Gastroesophageal sphincter (tissue), 4 donors: ENCODE measurements at regions not wholly inside any gene's neighbourhood (a gene's known extent, or its start where the extent isn't known, plus 50 kb on each side); places are given as distances from the start of the nearest gene placed in this dataset.

Experiments used
- ATAC-seq: fragments of 150-250 bp; one replicate; pipeline ENCODE4 v1.9.1; 2016; ENCODE audit warnings: mild to moderate bottlenecking, moderate library complexity
- H3K27ac ChIP-seq, 4 donors: fragments of 200-600 bp; sonication (generic) in 3 of 4; 1 replicate in 3 of 4; 2 replicates in 1 of 4; pipeline ENCODE4 v1.5.1; 2016 to 2019
- H3K27me3 ChIP-seq: fragments of 200-600 bp; sonication (generic); one replicate; pipeline ENCODE4 v1.5.1; 2019
- H3K36me3 ChIP-seq, 2 donors: fragments of 200-600 bp; sonication (generic); one replicate each; pipeline ENCODE4 v1.5.1; 2019; ENCODE audit warnings: control low read depth in 1 of 2
- H3K4me1 ChIP-seq, 3 donors: fragments of 200-600 bp; sonication (generic); 1 replicate in 2 of 3; 2 replicates in 1 of 3; pipeline ENCODE4 v1.5.1; 2016 to 2019; ENCODE audit warnings: control low read depth in 2 of 3
- H3K4me3 ChIP-seq, 2 donors: fragments of 200-600 bp; sonication (generic); one replicate each; pipeline ENCODE4 v1.5.1; 2019; ENCODE audit warnings: mild to moderate bottlenecking in 1 of 2, moderate library complexity in 1 of 2
- H3K9me3 ChIP-seq, 3 donors: fragments of 200-600 bp; sonication (generic); one replicate each; pipeline ENCODE4 v1.5.1; 2017 to 2019; ENCODE audit warnings: control low read depth in 2 of 3
- EP300 ChIP-seq: sonication (generic); formaldehyde crosslinking; IDR thresholded peaks from one replicate; pipeline ENCODE4 v1.6.1; 2017; ENCODE audit warnings: antibody characterized with exemption, mild to moderate bottlenecking
- POLR2A ChIP-seq, 2 donors: fragments of 450-650 bp; IDR thresholded peaks; one replicate each; pipeline ENCODE4 v1.6.1; 2017; ENCODE audit warnings: antibody characterized with exemption in 2 of 2, mild to moderate bottlenecking in 2 of 2, moderate library complexity in 1 of 2
- POLR2AphosphoS5 ChIP-seq: sonication (generic); formaldehyde crosslinking; IDR thresholded peaks from one replicate; pipeline ENCODE4 v1.6.1; 2017; ENCODE audit warnings: antibody characterized with exemption
- WGBS, 2 donors: methylation state at CpG; one replicate each; pipeline ENCODE4 v1.1.5; 2018; ENCODE audit warnings: low coverage in 1 of 2; 5-methylcytosine and 5-hydroxymethylcytosine counted together
- TF ChIP-seq, protein P1 (sequence below), 4 experiments: fragments of 200-600 bp in 2 of 4; fragments of 450-650 bp in 2 of 4; sonication (generic) in 1 of 4; IDR thresholded peaks; one replicate each; pipeline ENCODE4 v1.5.1; 2017 to 2019; ENCODE audit warnings: antibody characterized with exemption in 4 of 4, mild to moderate bottlenecking in 2 of 4, moderate library complexity in 2 of 4

DNA sequence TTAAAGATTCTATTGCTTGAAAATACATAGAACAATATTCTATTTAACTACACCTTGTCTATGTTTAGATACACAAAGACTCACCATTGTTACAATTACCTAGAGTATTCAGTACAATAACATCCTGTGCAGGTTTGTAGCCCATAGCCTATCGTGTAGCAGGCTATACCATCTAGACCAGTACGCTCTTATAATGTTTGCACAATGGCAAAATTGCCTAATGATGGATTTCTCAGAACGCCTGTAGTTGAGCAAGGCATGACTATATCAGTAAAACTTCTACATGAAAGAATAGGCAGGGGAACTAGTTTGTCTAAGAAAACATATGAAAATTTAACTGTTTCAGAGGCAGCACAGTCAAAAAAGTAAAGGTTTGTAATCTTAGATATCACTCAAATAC is 375.9 kb downstream of the DAD1 start:
- Histone ChIP-seq H3K27me3 (no peaks in the 10 kb centered on the region), H3K9me3 (no peaks in the 10 kb centered on the region), H3K36me3 (no peaks in the 10 kb centered on the region), H3K4me3 (no peak overlapping the region), H3K4me1 (no peaks in the 10 kb centered on the region), H3K27ac (no peak overlapping the region)
- no peak for ATAC-seq
- TF ChIP-seq EP300 = no peak
- TF ChIP-seq POLR2A (IDR thresholded peaks at IDR 0.05) = no peak
- no peak for TF ChIP-seq POLR2AphosphoS5
- TF ChIP-seq, protein P1, sequence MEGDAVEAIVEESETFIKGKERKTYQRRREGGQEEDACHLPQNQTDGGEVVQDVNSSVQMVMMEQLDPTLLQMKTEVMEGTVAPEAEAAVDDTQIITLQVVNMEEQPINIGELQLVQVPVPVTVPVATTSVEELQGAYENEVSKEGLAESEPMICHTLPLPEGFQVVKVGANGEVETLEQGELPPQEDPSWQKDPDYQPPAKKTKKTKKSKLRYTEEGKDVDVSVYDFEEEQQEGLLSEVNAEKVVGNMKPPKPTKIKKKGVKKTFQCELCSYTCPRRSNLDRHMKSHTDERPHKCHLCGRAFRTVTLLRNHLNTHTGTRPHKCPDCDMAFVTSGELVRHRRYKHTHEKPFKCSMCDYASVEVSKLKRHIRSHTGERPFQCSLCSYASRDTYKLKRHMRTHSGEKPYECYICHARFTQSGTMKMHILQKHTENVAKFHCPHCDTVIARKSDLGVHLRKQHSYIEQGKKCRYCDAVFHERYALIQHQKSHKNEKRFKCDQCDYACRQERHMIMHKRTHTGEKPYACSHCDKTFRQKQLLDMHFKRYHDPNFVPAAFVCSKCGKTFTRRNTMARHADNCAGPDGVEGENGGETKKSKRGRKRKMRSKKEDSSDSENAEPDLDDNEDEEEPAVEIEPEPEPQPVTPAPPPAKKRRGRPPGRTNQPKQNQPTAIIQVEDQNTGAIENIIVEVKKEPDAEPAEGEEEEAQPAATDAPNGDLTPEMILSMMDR (IDR thresholded peaks at IDR 0.05) = no peak
- 68 to 82% methylated on average over 3 of the region's 3 CpGs for whole genome bisulfite sequencing, 2 donors

- H3K27me3 ChIP-seq = no peaks in the 10 kb centered on the region
- TF ChIP-seq, protein P1 (IDR thresholded peaks at IDR 0.05) = no peak
- TF ChIP-seq POLR2A (IDR thresholded peaks at IDR 0.05) (no peak), POLR2AphosphoS5 (no peak), EP300 (no peak)
- no peaks in the 10 kb centered on the region for H3K9me3 ChIP-seq
- no peak overlapping the region for H3K27ac ChIP-seq
- no peak overlapping the region for H3K4me3 ChIP-seq
- no peaks in the 10 kb centered on the region for H3K4me1 ChIP-seq
- H3K36me3 ChIP-seq = no peaks in the 10 kb centered on the region
- WGBS, 2 donors = 14 to 63% methylated on average over 1 of the region's 1 CpG
- ATAC-seq = no peak
These were observed 378.1 kb downstream of the DAD1 start for GRCh38 chr14:22210906-22211305.

GRCh38 chr14:22210026-22210425 is 379.0 kb downstream of the DAD1 start:
- no peaks in the 10 kb centered on the region for H3K36me3 ChIP-seq
- no peaks in the 10 kb centered on the region for H3K9me3 ChIP-seq
- no peak for TF ChIP-seq POLR2A (IDR thresholded peaks at IDR 0.05)
- no peak for TF ChIP-seq POLR2AphosphoS5
- TF ChIP-seq, protein P1 (IDR thresholded peaks at IDR 0.05) = no peak
- no peak for TF ChIP-seq EP300
- 42 to 44% methylated on average over 2 of the region's 2 CpGs for WGBS, 2 donors
- H3K27ac ChIP-seq = no peak overlapping the region
- H3K4me1 ChIP-seq = no peaks in the 10 kb centered on the region
- no peak overlapping the region for H3K4me3 ChIP-seq
- no peaks in the 10 kb centered on the region for H3K27me3 ChIP-seq
- no peak for ATAC-seq

GRCh38 chr14:22203036-22203435 is 386.0 kb downstream of the DAD1 start:
- Histone ChIP-seq H3K27ac (no peak overlapping the region), H3K36me3 (no peaks in the 10 kb centered on the region), H3K4me1 (no peaks in the 10 kb centered on the region), H3K9me3 (peaks cover 0 to 4% (median 0%) of the 10 kb centered on the region in 3 donors), H3K27me3 (no peaks in the 10 kb centered on the region), H3K4me3 (no peak overlapping the region)
- TF ChIP-seq, protein P1 (IDR thresholded peaks at IDR 0.05) = no peak
- no peak for TF ChIP-seq EP300
- no peak for TF ChIP-seq POLR2AphosphoS5
- no peak for TF ChIP-seq POLR2A (IDR thresholded peaks at IDR 0.05)
- ATAC-seq = no peak
- WGBS, 2 donors = 67 to 98% methylated on average over 1 to 4 of the region's 5 CpGs

- Histone ChIP-seq H3K27me3 (no peaks in the 10 kb centered on the region), H3K4me1 (no peaks in the 10 kb centered on the region), H3K9me3 (peaks cover 0 to 10% (median 0%) of the 10 kb centered on the region in 3 donors), H3K36me3 (no peaks in the 10 kb centered on the region), H3K27ac (no peak overlapping the region), H3K4me3 (no peak overlapping the region)
- no peak for ATAC-seq
- WGBS, 2 donors = 71 to 84% methylated on average over 2 of the region's 2 CpGs
- TF ChIP-seq POLR2A (IDR thresholded peaks at IDR 0.05) = no peak
- TF ChIP-seq, protein P1 (IDR thresholded peaks at IDR 0.05) = no peak
- TF ChIP-seq EP300 = no peak
- no peak for TF ChIP-seq POLR2AphosphoS5
These were observed 386.7 kb downstream of the DAD1 start for GRCh38 chr14:22202313-22202712.
